ENCODE measurements at regions not wholly inside any gene's neighbourhood (a gene's known extent, or its start where the extent isn't known, plus 50 kb on each side); places are given as distances from the start of the nearest gene placed in this dataset.

DNA sequence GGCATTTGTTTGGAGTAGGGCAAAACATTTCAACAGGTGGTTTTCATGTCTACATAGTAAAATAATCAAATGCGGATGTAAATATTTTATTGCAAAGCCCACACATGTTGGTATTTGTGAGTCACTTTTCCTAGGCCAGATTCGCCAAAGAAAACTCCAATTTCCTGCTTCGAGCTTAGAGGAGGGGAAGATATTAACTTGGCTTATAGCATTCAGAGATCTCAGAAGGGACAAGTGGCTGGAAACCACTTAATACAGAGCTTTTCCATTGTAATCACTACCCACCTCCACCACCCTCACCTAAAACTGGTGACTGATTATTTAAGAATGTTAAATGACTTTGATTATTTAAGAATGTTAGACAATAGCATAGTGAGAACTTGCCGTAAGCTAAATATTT is 530.6 kb upstream of the SPRY2 start:
- TF ChIP-seq, protein P1, sequence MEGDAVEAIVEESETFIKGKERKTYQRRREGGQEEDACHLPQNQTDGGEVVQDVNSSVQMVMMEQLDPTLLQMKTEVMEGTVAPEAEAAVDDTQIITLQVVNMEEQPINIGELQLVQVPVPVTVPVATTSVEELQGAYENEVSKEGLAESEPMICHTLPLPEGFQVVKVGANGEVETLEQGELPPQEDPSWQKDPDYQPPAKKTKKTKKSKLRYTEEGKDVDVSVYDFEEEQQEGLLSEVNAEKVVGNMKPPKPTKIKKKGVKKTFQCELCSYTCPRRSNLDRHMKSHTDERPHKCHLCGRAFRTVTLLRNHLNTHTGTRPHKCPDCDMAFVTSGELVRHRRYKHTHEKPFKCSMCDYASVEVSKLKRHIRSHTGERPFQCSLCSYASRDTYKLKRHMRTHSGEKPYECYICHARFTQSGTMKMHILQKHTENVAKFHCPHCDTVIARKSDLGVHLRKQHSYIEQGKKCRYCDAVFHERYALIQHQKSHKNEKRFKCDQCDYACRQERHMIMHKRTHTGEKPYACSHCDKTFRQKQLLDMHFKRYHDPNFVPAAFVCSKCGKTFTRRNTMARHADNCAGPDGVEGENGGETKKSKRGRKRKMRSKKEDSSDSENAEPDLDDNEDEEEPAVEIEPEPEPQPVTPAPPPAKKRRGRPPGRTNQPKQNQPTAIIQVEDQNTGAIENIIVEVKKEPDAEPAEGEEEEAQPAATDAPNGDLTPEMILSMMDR (IDR thresholded peaks at IDR 0.05), result no peak
- no peak for TF ChIP-seq POLR2A (IDR thresholded peaks at IDR 0.05)
- Histone ChIP-seq H3K27me3 (no peaks in the 10 kb centered on the region), H3K4me3 (no peak overlapping the region), H3K27ac (no peak overlapping the region), H3K9me3 (replicated peaks in 1 of 3) (no peaks in the 10 kb centered on the region), H3K36me3 (replicated peaks in 1 of 2) (no peaks in the 10 kb centered on the region), H3K4me1 (replicated peaks in 1 of 2) (no peaks in the 10 kb centered on the region)
- 70 to 90% (median 82%) methylated on average over 4 of the region's 4 CpGs for WGBS, 4 donors
- DNase-seq, result no peak
- intact Hi-C loops (cut with DNase I), result no loop called here

DNA sequence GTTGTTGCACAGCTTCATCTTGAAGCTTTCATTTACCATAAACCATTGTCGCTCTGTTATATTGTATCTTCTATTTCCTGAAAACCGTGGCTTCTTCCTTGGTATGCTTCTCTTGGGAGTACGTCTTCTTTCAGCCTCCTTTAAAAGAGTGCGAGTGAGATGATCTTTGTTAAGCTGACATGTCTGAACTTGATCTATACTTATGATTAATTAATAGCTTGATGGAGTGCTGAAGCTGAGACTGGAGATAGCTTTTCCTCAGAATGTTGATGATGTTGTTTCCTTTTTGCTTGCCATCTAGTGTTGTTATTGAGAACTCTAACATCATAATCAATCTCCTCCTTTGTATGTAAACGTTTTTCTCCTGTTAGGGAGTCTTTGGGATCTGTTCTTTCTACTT is 529.3 kb upstream of the SPRY2 start:
- H3K27me3 ChIP-seq, result no peaks in the 10 kb centered on the region

DNA sequence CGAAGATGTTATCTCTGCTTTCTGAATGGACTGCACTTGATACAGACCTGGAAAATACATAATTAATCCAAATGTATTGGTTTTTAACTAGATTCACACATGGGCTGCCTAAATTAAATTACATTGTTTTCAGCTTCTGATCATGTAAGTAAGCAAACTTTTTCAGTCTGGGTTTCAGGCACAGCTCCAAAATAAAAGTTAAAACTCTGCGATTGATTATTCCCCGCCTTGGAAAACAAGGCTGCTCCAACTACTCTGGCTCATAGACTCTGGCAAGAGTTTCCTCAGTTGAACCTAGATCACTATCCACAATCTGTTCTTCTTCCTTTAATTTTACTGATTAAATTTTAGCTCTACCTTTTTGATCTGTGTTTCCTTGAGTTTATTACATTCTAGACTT is 526.0 kb upstream of the SPRY2 start:
- Histone ChIP-seq H3K27me3 (no peaks in the 10 kb centered on the region), H3K36me3 (replicated peaks in 1 of 2) (no peaks in the 10 kb centered on the region), H3K4me1 (replicated peaks in 1 of 2) (no peaks in the 10 kb centered on the region), H3K27ac (no peak overlapping the region), H3K9me3 (replicated peaks in 1 of 3) (no peaks in the 10 kb centered on the region), H3K4me3 (no peak overlapping the region)
- no peak for DNase-seq
- no peak for TF ChIP-seq POLR2A (IDR thresholded peaks at IDR 0.05)
- TF ChIP-seq, protein P1 (IDR thresholded peaks at IDR 0.05), result no peak
- WGBS, 4 donors, result 79 to 85% (median 81%) methylated on average over 3 of the region's 3 CpGs
- intact Hi-C loops (cut with DNase I), result no loop called here

More for the DNA sequence above, 529.3 kb upstream of the SPRY2 start:
- H3K4me1 ChIP-seq (replicated peaks in 1 of 2), result no peaks in the 10 kb centered on the region
- H3K4me3 ChIP-seq, result no peak overlapping the region
- intact Hi-C loops (cut with DNase I), result no loop called here
- 69 to 74% (median 73%) methylated on average over 5 of the region's 5 CpGs for WGBS, 4 donors
- no peaks in the 10 kb centered on the region for H3K9me3 ChIP-seq (replicated peaks in 1 of 3)
- no peak for TF ChIP-seq POLR2A (IDR thresholded peaks at IDR 0.05)
- TF ChIP-seq, protein P1 (IDR thresholded peaks at IDR 0.05), result no peak
- H3K36me3 ChIP-seq (replicated peaks in 1 of 2), result no peaks in the 10 kb centered on the region
- H3K27ac ChIP-seq, result no peak overlapping the region
- DNase-seq, result no peak

DNA sequence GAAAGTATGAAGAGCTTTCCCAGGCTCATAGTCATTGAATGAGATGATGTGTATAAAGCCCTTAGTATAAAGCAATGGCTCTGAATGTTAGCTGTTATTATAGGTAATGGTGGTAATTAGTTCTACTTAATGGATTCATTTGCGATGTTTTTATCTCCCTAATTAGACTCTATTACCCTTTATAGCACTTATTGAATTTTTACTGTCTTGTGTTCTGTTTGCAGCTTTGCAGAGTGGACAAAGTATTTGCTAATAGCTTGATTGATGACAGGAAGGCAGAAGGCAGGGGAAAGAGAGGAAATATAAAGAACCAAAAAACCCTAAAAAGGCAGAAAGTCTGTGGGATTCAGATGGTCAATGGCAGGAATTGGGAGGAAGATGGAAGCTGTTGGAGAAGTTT is 524.4 kb upstream of the SPRY2 start:
- intact Hi-C loops (cut with DNase I), result no loop called here
- TF ChIP-seq POLR2A (IDR thresholded peaks at IDR 0.05), result no peak
- TF ChIP-seq, protein P1 (IDR thresholded peaks at IDR 0.05), result no peak
- no peak overlapping the region for H3K4me3 ChIP-seq
- H3K36me3 ChIP-seq (replicated peaks in 1 of 2), result no peaks in the 10 kb centered on the region
- no peaks in the 10 kb centered on the region for H3K27me3 ChIP-seq
- no peak overlapping the region for H3K27ac ChIP-seq
- no peaks in the 10 kb centered on the region for H3K4me1 ChIP-seq (replicated peaks in 1 of 2)
- 64 to 71% (median 68%) methylated on average over 1 of the region's 1 CpG for WGBS, 4 donors
- DNase-seq, result no peak
- no peaks in the 10 kb centered on the region for H3K9me3 ChIP-seq (replicated peaks in 1 of 3)
